GM19239 (cell line): ENCODE measurements at regions not wholly inside any gene's neighbourhood (a gene's known extent, or its start where the extent isn't known, plus 50 kb on each side); places are given as distances from the start of the nearest gene placed in this dataset.

Experiments
- DNase-seq: peaks from one replicate; pipeline ENCODE4 v3.0.0; 2011; ENCODE audit warnings: low spot score; ENCODE audit not compliant: insufficient read length
- FAIRE-seq: peaks from 2 replicates; lab custom pipeline; 2011; peaks lifted over from hg19 to GRCh38; lab: Jason Lieb, UNC

DNA sequence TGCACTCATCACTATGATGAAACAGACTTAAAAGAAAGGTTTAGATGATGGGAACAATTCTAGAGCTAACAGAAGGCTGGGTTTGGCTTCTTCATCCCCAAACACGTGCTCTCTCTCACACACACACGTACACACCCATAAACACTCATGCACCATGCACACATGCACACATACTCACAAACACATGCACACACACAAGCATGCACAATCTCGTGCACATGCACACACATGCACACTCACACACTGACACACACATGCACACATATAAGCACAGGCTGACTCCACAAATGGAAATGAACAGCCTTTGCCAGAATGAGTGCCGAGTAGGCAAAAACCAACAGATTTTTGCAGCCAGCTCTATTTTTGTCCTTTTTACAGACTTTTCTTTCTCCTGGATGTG is 1571.6 kb downstream of the AACS start:
- DNase-seq = no peak
- FAIRE-seq = no peak

DNA sequence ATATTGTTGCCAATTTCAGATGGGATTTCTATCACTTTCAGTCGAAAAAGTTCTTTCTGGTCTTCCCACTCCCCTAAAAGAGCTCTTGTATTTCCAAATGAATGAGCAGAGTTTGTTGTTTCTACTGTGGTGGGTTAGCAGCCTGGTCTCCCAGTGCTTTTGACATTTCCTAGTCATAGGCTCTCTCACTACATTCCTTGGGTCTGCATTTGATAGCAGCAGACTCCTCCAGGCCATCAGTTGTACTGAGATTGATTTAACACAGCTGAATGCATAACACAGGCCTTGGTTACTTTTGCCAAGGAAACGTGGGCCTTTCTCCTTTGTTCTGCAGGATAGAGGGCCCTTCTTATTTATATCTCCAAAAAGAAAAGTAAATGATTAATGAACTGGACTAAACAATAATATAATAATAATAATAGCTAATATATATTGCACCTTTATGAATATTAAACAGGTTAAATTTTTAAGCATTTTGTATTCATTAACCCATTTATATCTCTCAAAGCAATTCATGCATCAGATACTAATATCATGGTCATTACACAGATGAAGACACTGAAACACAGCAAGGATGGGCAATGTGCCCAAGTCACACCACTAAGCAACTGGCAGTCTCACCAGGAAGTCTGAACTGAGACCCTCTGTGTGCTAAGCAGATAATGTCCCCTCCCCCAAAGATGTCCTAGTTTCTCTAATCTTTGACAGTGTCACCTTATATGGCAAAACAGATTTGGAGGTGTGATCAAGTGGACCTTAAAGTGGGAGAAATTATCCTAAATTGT is 1579.2 kb downstream of the AACS start:
- FAIRE-seq (no peak), DNase-seq (no peak)

DNA sequence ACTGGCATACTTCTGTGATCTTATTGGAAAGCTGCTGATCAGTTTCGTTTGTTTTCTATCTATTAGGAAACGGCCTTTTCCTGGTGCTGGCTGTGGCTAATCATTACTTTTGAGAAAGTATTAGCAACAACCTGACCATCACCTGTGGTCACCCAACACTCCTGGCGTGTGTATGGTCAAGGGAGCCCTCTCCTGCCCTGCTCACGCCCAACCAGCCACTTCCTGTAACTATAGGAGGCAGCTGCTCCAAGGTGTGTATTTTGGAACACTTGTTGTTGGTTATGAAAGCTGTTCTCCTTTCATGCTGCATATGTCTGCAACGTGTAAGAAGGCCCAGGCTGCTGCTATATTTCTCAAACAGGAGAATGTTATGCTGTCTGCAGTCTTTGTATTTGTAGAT is 1582.8 kb downstream of the AACS start:
- no peak for FAIRE-seq
- DNase-seq = no peak

DNA sequence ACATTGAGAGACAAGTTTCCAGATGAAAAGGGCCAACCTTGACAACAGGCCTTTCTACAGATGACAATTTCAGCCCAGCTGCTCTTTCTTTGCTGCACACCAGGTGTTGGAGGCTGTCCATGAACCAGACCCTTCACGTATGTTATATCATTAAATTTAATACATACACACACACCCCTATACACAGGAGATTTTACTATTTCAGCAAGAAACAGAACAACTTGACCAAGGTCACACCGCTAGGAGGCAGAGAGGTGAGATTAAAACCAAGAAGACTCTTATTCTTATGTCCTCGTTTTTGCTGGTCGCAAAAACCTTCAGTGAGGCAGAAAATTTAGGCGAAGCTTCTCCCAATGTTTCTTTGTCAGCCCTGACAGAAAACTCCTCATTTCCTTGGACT is 1585.9 kb downstream of the AACS start:
- FAIRE-seq = no peak
- DNase-seq = no peak

DNA sequence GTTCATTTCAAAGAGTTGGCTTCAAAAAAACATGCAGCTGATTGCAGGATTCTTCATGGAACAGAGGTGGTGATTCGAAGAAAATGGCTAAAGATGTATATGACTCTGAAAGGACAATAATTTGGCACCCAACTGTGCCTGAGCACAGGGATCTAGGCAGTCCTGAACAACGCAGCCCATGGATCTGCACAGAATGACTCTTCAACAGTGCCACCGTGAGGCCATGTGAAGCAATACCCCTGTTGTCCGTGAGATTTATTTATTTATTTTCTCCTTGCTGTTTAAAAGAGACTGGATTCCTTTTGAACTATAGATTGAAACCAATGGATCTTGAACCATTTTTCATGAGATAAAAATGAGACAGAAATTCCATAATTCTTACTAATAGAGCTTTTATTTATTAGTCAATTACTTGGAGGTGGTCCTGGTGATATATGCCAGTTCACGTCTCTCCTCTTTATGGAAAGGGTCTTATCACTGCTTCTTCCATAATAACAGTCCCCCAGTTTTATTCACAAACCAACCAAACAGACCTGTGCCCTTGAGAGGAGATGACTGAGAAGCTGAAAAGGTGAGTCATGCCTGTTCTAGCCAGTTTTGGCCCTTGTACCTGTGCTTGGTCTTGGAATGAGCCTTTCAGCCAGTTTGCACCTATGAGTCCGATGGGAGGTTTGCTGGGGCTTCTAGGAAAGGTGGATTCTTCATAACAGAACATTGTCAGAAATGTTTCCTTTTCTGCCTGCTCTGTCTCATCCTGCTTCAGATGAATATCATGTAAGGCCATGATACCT is 1598.3 kb downstream of the AACS start:
- no peak for DNase-seq

DNA sequence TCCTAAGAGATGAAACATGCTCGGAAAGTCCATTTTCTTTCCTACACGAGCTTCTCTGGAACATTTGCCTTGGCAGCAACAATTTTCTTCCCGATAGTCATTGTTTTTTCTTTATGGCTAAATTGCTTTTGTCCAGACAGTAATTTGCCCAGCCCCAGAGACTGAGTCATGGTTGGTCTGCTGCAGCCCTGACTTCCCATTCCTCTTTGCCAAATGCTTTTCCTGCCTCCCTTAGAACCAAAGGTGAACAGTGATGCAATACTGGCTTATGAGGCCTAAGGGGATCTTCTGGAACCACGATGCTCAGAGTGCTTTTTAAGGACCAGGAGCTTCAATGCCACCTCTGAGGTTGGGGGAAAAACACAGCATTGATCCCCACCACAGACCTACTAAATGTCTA is 1599.6 kb upstream of the TMEM132C start:
- DNase-seq (no peak), FAIRE-seq (no peak)

More for the DNA sequence above, 1598.3 kb downstream of the AACS start:
- no peak for FAIRE-seq

DNA sequence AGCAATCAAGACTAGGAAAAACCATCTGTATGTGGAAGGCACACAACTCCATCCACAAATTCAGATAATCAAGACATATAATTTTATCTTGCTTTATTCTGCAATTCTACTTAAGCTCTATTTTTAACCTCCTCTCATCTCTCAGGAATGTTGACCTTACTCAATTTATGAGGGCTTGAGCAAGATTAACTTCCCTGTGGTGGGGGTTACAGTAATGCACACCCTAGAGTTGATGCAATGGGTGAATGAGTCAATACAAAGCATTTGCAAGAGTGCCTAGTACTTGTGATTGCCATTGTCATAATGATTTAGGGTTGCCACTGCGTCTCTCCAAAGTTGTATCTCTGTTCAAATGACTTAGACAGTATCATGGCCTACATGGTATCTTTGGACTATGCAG is 1598.4 kb upstream of the TMEM132C start:
- FAIRE-seq (no peak), DNase-seq (no peak)

DNA sequence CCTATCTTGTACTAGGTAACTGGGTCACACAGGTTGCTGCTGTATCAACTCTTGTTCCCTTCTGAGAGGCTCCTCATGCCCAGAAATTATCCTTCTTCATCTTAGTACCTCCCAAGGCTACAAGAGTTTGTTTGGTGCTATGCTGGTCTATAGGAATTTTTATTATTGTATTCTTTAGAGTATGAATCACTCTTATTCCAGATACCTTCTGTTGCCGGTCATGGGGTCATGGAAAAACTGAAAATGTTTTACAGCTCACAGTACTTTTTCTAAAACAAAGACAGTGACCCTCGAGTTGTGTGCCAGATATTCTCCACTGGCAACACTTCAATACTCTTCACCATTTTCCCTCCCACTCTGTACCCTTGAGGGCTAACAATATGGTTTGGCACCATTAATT is 1598.0 kb upstream of the TMEM132C start:
- no peak for DNase-seq
- no peak for FAIRE-seq

DNA sequence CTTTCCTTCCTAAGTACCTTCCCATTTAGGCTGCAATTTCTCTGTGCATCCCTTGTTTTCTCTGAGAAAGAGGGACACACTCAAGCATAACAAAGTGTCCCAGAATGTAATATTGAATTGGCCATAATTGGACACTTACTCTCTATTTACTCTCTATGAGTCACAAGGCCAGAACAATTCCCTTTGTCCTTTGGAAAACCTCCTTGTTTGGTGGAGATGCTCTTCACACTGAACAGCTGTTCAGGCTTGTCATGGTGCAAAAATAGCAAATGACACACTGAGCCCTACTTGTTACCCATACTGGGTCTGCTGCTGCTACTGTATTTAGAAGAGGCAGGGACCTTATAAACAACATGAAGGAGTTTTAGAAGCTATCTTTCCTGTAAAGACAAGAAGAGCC is 1590.5 kb upstream of the TMEM132C start:
- FAIRE-seq (no peak), DNase-seq (no peak)

DNA sequence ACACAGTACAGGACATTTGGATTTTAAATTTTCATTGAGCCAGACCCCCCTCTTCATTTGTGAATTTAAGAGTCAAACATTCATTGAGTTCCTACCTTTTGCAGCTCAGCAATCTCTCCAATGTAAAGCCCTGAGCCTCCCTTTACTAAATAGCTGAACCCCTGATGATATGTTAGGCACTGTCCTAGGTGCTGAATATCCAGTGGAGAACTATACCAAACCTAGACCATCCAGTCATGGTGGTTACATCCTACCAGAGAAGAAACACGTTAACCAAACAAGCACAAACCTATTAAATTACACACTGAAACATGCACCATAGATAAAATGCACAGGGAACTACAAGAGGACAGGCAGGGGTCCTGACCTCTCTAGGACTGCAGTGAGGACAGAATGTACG is 1585.3 kb upstream of the TMEM132C start:
- DNase-seq = no peak

DNA sequence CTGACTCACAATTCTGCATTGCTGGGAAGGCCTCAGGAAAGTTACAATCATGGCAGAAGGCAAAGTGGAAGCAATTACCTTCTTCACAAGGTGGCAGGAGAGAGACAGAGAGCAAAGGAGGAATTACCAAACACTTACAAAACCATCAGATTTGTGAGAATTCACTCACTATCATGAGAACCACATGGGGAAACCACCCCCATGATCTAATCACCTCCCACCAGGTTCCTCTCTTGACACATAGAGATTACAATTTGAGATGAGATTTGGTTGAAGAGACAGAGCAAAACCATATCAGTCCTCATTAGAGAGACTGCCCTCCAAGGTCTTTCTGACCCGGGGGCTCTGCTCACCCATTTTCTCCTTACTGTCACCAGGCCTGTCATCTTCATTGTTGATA is 1582.3 kb upstream of the TMEM132C start:
- FAIRE-seq = no peak
- no peak for DNase-seq

More for the DNA sequence above, 1585.3 kb upstream of the TMEM132C start:
- no peak for FAIRE-seq

DNA sequence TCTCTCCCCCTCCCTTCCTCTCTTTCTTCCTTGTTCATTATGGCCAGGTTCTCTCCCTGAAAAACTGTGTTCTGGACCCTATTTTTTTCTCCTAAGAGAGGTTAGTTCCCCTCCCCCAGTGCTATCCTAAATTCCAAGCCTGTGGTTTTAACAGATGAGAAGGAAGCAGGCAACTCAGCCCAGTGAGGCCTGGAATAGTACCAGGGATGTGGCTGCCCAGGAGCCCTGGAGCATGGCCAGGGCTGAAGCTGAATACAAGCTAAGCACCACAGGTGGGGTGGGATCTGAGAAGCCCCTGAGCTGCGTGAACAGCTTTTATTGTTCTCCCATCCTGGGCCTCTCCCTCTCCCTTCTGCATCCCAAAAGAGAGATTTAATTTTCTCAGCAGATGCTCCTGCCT is 1581.3 kb upstream of the TMEM132C start:
- no peak for DNase-seq

DNA sequence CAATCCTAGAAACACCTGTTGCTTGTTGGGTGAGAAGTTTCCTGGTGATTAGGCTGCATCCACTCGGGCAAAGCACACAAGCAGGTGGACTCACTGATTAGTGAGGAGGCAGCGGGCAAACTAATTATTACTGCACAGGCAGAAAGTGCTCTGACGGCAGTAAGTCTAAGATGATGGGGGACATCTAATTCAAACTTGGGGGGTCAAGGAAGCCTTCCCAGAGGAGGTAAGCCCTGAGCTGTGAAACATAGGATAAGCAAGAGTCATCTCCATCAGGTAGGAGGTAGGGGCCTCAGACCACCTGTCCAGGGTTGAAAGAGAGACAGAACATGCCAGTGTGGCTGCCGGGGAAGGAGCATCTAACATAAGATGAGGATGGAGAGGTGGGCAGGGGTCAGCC is 1578.4 kb upstream of the TMEM132C start:
- FAIRE-seq (no peak), DNase-seq (no peak)

More for the DNA sequence above, 1581.3 kb upstream of the TMEM132C start:
- no peak for FAIRE-seq

DNA sequence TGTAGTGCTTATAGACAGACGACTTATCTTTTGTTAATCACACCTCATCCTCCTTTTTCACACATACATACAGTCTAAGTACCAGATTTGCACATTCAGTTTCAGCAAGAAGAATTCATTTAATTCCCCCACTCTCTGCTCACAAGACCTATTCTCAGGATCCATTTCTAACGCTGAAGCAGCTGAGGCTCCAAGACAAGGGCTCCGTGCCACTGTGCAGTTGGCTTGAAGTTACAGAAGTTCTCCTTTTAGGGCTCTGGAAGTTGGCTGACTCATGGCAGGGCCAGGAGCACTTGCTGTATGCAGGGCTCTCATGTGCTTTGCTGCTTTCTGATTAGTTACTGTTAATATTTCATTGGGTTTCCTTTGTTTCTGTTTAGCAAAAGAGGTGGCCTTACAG is 1566.9 kb upstream of the TMEM132C start:
- DNase-seq = no peak
- FAIRE-seq = no peak

DNA sequence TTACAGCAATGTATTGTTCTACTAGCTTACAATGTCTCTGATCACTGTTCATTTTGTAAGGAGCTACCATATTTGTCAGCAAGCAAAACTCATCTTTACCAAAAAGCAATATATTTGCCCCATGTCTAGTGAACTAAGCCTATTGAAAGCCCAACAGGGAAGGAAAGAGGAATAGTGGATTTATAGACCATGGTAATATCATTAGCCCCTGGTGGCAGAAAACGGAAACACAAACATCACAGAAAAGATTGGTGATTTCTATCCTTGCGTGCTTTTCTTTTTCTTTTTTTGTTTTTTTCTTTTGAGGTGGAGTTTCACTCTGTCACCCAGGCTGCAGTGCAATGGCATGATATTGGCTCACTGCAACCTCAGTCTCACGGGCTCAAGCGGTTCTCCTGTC is 1562.4 kb upstream of the TMEM132C start:
- FAIRE-seq (no peak), DNase-seq (no peak)

DNA sequence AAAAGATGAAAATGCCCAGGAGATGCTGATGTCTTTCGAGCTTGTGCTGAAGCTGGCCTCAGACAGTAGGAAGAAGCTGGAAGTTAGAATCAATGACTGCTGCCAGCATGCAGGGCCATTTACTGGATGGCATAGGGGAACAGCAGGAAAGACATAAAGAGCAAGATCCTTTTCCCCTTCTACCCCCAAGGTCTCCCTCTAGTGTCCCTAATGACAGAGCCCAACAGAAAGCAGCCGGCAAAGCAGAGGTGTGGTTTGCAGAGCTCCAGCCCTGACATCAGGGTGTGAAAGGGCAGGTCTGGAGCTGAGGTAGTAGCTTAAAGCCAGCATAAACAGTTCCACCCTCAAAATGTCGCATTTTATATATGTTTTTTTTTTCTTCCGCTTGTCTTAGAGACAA is 1560.7 kb upstream of the TMEM132C start:
- DNase-seq = no peak
- no peak for FAIRE-seq

DNA sequence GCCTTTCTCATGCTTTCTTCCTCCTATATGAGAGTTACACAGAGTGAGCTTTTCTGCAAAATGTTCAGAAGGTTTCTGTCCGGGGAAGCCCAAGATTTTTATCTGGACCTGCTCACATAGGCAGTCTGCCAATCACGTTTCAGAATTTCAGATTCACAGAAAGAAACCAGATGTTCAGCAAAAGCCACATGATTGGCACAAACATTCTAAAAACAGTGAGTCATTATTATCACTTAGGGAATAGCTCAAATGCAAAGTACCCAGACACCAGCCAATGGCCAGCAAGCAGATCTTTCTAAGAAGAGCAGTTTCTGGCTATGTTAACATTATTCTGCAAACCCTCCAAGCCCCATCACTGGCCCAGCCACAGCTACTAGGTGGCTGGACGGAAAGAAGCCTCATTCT is 1558.5 kb upstream of the TMEM132C start:
- no peak for DNase-seq
- no peak for FAIRE-seq

DNA sequence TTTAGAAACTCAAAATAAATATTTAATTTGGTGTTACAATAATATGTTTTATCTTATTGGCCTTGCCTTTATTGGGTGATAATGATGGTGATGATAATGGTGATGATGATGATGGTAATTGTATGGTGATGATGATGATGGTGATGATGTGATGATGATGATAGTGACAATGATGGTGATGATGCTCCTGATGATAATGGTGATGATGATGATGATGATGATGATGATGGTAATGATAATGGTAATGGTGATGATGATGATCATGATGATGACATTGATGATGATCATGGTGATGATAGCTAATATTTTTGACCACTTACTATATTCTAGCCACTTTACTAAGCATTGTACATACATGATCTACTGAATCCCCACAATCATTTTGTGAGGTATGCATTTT is 1548.6 kb upstream of the TMEM132C start:
- DNase-seq (no peak), FAIRE-seq (no peak)

DNA sequence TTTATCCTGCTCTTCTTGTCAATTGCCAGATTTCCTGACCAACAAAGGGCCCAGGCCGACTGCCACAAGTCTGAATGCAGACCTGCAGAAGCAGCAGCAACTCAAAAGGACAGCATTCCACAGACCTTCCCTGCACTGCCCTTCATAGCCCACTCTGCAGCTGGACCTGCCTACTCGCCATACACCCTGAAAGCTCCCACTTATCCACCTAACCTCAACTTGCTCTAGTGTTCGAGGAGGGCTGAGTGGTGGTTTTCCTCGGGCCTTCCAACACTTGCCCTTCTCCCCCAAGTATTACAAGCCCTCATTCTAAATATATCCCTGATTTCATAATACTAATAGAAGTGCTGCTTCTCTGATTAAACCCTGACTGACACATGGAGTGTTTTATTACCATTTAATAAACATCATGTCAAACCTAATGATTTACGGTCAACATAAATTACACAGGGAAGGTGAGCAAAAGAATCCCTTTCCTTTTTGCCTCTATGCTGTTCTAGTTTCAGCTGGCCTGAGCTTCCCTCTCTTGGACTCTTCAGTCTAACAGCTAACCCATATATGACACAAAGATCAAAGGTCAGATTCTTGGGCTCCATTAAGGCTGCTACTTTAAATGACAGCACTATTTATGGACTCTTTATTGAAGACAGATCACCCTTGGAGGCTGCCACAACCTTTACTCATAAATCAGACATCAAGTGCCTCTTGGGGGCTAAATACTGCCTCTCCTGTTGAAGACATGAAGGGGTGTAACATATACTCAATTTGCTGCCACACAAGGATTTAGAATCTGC is 1546.9 kb upstream of the TMEM132C start:
- no peak for FAIRE-seq
- DNase-seq = no peak

DNA sequence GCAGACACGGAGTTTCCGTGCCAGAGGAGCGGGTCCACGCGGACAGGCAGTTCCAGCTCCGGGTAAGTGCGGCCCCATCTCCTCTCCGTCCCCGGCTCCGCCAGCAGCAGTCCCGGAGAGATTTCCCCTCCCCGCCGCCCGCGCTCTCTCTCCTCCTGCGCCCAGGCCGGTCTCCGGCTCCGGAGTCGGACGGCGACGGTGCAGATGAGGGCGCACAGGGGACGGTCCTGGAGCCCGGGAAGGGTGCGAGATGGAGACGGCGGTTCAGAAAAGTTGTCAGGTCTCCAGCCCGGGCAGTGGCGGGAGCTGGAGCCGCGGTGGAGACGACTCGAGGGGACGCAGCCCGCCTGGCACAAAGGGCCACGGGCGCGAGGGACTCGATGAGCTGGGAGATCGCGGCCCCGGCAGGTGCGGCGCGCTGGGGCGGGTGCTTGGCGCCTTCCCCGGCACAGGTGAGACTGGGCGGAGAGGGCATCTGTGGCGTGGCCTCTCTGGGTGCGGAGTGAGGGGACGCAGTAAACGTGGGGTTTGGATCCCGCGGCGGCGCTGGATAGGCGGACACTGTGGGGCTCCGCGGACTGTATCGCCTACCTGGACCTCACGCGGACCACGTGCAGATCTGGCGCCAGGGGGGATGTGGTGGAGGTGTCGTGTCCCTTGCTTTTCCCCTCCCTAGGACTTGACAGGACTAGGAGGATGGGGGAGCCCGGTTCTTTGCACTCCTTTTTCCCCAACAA is 1540.3 kb upstream of the TMEM132C start:
- FAIRE-seq (no peak), DNase-seq (no peak)
